Type B pancreatic cell (in vitro differentiated cells): ENCODE measurements at regions not wholly inside any gene's neighbourhood (a gene's known extent, or its start where the extent isn't known, plus 50 kb on each side); places are given as distances from the start of the nearest gene placed in this dataset.
A peak's percentile ranks its signal among the peaks of the same experiment; 100 is the strongest.

ENCODE experiments used
- DNase-seq: peaks from one replicate; pipeline ENCODE4 v3.0.0; 2021; ENCODE audit warnings: mixed read lengths; ENCODE audit not compliant: unreplicated experiment; ENCODE audit errors: extremely low spot score
- H3K27ac Mint-ChIP-seq: 2 replicates; pipeline ENCODE4 v1.8.0; 2021; ENCODE audit warnings: mild to moderate bottlenecking, mixed read lengths
- H3K27me3 Mint-ChIP-seq: 2 replicates; pipeline ENCODE4 v1.8.0; 2021; ENCODE audit warnings: mixed read lengths
- H3K36me3 Mint-ChIP-seq: 2 replicates; pipeline ENCODE4 v1.8.0; 2021; ENCODE audit warnings: mixed read lengths
- H3K4me1 Mint-ChIP-seq: one replicate; pipeline ENCODE4 v1.8.0; 2021; ENCODE audit warnings: mixed read lengths; ENCODE audit not compliant: unreplicated experiment
- H3K4me3 Mint-ChIP-seq: 2 replicates; pipeline ENCODE4 v1.8.0; 2021; ENCODE audit warnings: mild to moderate bottlenecking, mixed read lengths
- H3K9me3 Mint-ChIP-seq: 2 replicates; pipeline ENCODE4 v1.8.0; 2021; ENCODE audit warnings: mixed read lengths
- TF ChIP-seq, protein P1 (sequence below): fragments of 200-600 bp; sonication (generic); conservative IDR thresholded peaks from 2 replicates; pipeline ENCODE4 v1.5.0; 2021; ENCODE audit warnings: antibody characterized with exemption, mild to moderate bottlenecking

DNA sequence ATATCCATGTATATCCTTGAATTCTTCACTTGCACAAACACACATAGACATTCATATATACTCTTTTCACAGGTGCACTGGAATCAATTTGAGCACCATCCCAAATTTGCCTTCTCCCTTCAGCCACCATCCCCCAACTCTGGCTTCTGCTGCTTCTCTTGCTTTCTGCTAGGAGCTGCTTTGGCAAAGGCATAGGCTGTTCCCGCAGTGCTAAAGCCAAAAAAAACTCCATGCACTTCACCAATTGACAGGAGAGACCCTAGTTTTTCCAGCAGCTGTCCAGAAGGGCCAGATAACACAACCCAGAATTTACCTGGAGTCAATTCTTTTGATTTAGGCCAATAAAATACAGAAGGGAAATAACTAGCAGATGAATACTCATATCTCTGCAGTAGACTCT is 251.3 kb downstream of the NR2F1-AS1 start:
- TF ChIP-seq, protein P1, sequence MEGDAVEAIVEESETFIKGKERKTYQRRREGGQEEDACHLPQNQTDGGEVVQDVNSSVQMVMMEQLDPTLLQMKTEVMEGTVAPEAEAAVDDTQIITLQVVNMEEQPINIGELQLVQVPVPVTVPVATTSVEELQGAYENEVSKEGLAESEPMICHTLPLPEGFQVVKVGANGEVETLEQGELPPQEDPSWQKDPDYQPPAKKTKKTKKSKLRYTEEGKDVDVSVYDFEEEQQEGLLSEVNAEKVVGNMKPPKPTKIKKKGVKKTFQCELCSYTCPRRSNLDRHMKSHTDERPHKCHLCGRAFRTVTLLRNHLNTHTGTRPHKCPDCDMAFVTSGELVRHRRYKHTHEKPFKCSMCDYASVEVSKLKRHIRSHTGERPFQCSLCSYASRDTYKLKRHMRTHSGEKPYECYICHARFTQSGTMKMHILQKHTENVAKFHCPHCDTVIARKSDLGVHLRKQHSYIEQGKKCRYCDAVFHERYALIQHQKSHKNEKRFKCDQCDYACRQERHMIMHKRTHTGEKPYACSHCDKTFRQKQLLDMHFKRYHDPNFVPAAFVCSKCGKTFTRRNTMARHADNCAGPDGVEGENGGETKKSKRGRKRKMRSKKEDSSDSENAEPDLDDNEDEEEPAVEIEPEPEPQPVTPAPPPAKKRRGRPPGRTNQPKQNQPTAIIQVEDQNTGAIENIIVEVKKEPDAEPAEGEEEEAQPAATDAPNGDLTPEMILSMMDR: no peak
- H3K4me1 Mint-ChIP-seq: no peaks in the 10 kb centered on the region
- no peak for DNase-seq
- no peaks in the 10 kb centered on the region for H3K9me3 Mint-ChIP-seq
- H3K27me3 Mint-ChIP-seq: peaks cover 2% of the 10 kb centered on the region
- no peaks in the 10 kb centered on the region for H3K36me3 Mint-ChIP-seq
- H3K27ac Mint-ChIP-seq: no peak overlapping the region
- no peak overlapping the region for H3K4me3 Mint-ChIP-seq

GRCh38 chr5:93328833-93329232 is 252.2 kb downstream of the NR2F1-AS1 start:
- Mint-ChIP-seq H3K4me1 (no peaks in the 10 kb centered on the region), H3K4me3 (no peak overlapping the region), H3K36me3 (no peaks in the 10 kb centered on the region), H3K9me3 (no peaks in the 10 kb centered on the region), H3K27ac (no peak overlapping the region), H3K27me3 (peaks cover 3% of the 10 kb centered on the region)
- DNase-seq: no peak
- TF ChIP-seq, protein P1: no peak

- DNase-seq: no peak
- Mint-ChIP-seq H3K27me3 (peaks cover 5% of the 10 kb centered on the region), H3K36me3 (no peaks in the 10 kb centered on the region), H3K27ac (no peak overlapping the region), H3K4me3 (no peak overlapping the region), H3K4me1 (peaks cover 10% of the 10 kb centered on the region), H3K9me3 (no peaks in the 10 kb centered on the region)
- TF ChIP-seq, protein P1: no peak
Observed at GRCh38 chr5:93327605-93328004, 253.4 kb downstream of the NR2F1-AS1 start.

GRCh38 chr5:93325946-93326345 is 255.1 kb downstream of the NR2F1-AS1 start:
- Mint-ChIP-seq H3K27me3 (peaks cover 11% of the 10 kb centered on the region), H3K27ac (no peak overlapping the region), H3K36me3 (no peaks in the 10 kb centered on the region), H3K4me3 (no peak overlapping the region), H3K4me1 (peaks cover 27% of the 10 kb centered on the region), H3K9me3 (no peaks in the 10 kb centered on the region)
- no peak for DNase-seq
- TF ChIP-seq, protein P1: no peak

- TF ChIP-seq, protein P1: no peak
- Mint-ChIP-seq H3K27ac (no peak overlapping the region), H3K4me1 (peaks cover 30% of the 10 kb centered on the region)
Observed at GRCh38 chr5:93322974-93323860, 257.8 kb downstream of the NR2F1-AS1 start.

More at GRCh38 chr5:93322974-93323860, 257.8 kb downstream of the NR2F1-AS1 start:
- DNase-seq: no peak
- Mint-ChIP-seq H3K9me3 (peaks cover 11% of the 10 kb centered on the region), H3K4me3 (peak overlapping the region; percentile 28), H3K36me3 (peaks cover 3% of the 10 kb centered on the region), H3K27me3 (peaks cover 14% of the 10 kb centered on the region)
